Adipocyte (in vitro differentiated cells): ENCODE measurements at regions not wholly inside any gene's neighbourhood (a gene's known extent, or its start where the extent isn't known, plus 50 kb on each side); places are given as distances from the start of the nearest gene placed in this dataset.
"Not testable (repeated sequence)": the region's sequence is repeated elsewhere in the genome, so short reads cannot be mapped to it uniquely, and the experiment has no call there.

ENCODE experiments used
- DNase-seq: peaks from one replicate; pipeline ENCODE4 v3.0.0-alpha.2; 2015; ENCODE audit warnings: low read depth
- H3K27me3 ChIP-seq: replicated peaks from 2 replicates; pipeline ENCODE4 v1.7.0; 2013; ENCODE audit warnings: mild to moderate bottlenecking, low read length, moderate library complexity; ENCODE audit not compliant: control insufficient read depth, insufficient read depth
- H3K36me3 ChIP-seq: 2 replicates; pipeline ENCODE4 v1.7.0; 2013; ENCODE audit warnings: low read length, mild to moderate bottlenecking, moderate library complexity; ENCODE audit not compliant: control insufficient read depth, insufficient read depth, severe bottlenecking
- H3K4me1 ChIP-seq: 2 replicates; pipeline ENCODE4 v1.7.0; 2013; ENCODE audit warnings: mild to moderate bottlenecking, low read length, moderate library complexity; ENCODE audit not compliant: control insufficient read depth, insufficient read depth
- H3K4me3 ChIP-seq: 2 replicates; pipeline ENCODE4 v1.7.0; 2013; ENCODE audit warnings: mild to moderate bottlenecking, low read length, moderate library complexity
- H3K9ac ChIP-seq: 2 replicates; pipeline ENCODE4 v1.7.0; 2013; ENCODE audit warnings: mild to moderate bottlenecking, low read length, moderate library complexity
- H3K9me3 ChIP-seq: 2 replicates; pipeline ENCODE4 v1.7.0; 2013; ENCODE audit warnings: mild to moderate bottlenecking, low read length, moderate library complexity; ENCODE audit not compliant: control insufficient read depth

GRCh38 chr9:97794666-97795065, 58.4 kb upstream of the FOXE1 start:
- Histone ChIP-seq H3K27me3 (peaks cover 38% of the 10 kb centered on the region), H3K9me3 (peaks cover 12% of the 10 kb centered on the region), H3K9ac (no peak overlapping the region), H3K36me3 (no peaks in the 10 kb centered on the region), H3K4me3 (no peak overlapping the region), H3K4me1 (no peaks in the 10 kb centered on the region)
- DNase-seq = no peak

DNA sequence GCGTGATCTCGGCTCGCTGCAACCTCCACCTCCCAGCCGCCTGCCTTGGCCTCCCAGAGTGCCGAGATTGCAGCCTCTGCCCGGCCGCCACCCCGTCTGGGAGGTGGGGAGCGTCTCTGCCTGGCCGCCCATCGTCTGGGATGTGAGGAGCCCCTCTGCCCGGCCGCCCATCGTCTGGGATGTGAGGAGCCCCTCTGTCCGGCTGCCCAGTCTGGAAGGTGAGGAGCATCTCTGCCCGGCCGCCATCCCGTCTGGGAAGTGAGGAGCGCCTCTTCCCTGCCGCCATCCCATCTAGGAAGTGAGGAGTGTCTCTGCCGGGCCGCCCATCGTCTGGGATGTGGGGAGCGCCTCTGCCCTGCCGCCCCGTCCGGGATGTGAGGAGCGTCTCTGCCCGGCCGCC, 56.9 kb upstream of the FOXE1 start:
- Histone ChIP-seq H3K9me3 (peaks cover 12% of the 10 kb centered on the region), H3K27me3 (peaks cover 28% of the 10 kb centered on the region)
- H3K4me3 ChIP-seq, DNase-seq, H3K9ac ChIP-seq, H3K4me1 ChIP-seq, H3K36me3 ChIP-seq: not testable (repeated sequence)

DNA sequence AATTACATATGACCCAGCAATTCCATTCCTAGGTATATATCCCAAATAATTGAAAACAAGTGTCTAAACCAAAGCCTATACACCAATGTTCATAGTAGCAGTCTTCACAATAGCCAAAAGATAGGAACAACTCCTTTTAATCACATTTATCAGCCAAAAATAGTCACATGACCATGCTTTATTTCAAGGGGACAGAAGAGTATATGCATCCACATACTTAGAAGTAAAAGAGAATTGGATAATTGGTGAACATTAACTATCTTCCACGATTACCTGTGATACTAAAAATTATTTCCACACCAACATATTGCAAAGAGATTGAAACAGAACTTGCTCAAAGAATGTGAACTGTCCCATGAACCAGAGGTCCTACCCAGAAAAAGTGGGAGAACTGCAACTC, 51.8 kb upstream of the FOXE1 start:
- no peak for DNase-seq
- no peaks in the 10 kb centered on the region for H3K4me1 ChIP-seq
- no peaks in the 10 kb centered on the region for H3K9me3 ChIP-seq

GRCh38 chr9:97802276-97802675, 50.8 kb upstream of the FOXE1 start:
- H3K9ac ChIP-seq = no peak overlapping the region
- peak; percentile 6 for DNase-seq
- no peaks in the 10 kb centered on the region for H3K9me3 ChIP-seq

More for the DNA sequence above, 51.8 kb upstream of the FOXE1 start:
- Histone ChIP-seq H3K9ac (no peak overlapping the region), H3K36me3 (no peaks in the 10 kb centered on the region), H3K4me3 (no peak overlapping the region), H3K27me3 (peaks cover 17% of the 10 kb centered on the region)

GRCh38 chr9:97803167-97804058, 49.6 kb upstream of the FOXE1 start:
- Histone ChIP-seq H3K36me3 (no peaks in the 10 kb centered on the region), H3K4me1 (no peaks in the 10 kb centered on the region), H3K4me3 (peak overlapping the region; percentile 56), H3K9ac (no peak overlapping the region), H3K27me3 (peaks cover 25% of the 10 kb centered on the region), H3K9me3 (no peaks in the 10 kb centered on the region)
- DNase-seq = peak; percentile 74

More at GRCh38 chr9:97802276-97802675, 50.8 kb upstream of the FOXE1 start:
- H3K27me3 ChIP-seq = peaks cover 17% of the 10 kb centered on the region
- no peak overlapping the region for H3K4me3 ChIP-seq
- H3K36me3 ChIP-seq = no peaks in the 10 kb centered on the region
- no peaks in the 10 kb centered on the region for H3K4me1 ChIP-seq
